NT2/D1 (cell line): ENCODE measurements at regions not wholly inside any gene's neighbourhood (a gene's known extent, or its start where the extent isn't known, plus 50 kb on each side); places are given as distances from the start of the nearest gene placed in this dataset.

Experiments used
- SUZ12 ChIP-seq: IDR thresholded peaks from 2 replicates; pipeline ENCODE4 v1.6.1; 2011; ENCODE audit not compliant: insufficient read length, insufficient read depth; ENCODE audit errors: extremely low read depth
- YY1 ChIP-seq: IDR thresholded peaks from 2 replicates; pipeline ENCODE4 v1.6.1; 2011; ENCODE audit not compliant: insufficient read length, insufficient read depth
- ZNF274 ChIP-seq: IDR thresholded peaks from 2 replicates; pipeline ENCODE4 v1.6.1; 2011; ENCODE audit warnings: mild to moderate bottlenecking, low read depth, low read length

GRCh38 chr16:65945493-65945892, 421.0 kb upstream of the CDH5 start:
- TF ChIP-seq YY1 (no peak), SUZ12 (no peak), ZNF274 (no peak)
